ENCODE measurements at regions not wholly inside any gene's neighbourhood (a gene's known extent, or its start where the extent isn't known, plus 50 kb on each side); places are given as distances from the start of the nearest gene placed in this dataset.

GRCh38 chr13:59340151-59340550 lies 823.6 kb downstream of the DIAPH3 start:
- TF ChIP-seq, protein P1, sequence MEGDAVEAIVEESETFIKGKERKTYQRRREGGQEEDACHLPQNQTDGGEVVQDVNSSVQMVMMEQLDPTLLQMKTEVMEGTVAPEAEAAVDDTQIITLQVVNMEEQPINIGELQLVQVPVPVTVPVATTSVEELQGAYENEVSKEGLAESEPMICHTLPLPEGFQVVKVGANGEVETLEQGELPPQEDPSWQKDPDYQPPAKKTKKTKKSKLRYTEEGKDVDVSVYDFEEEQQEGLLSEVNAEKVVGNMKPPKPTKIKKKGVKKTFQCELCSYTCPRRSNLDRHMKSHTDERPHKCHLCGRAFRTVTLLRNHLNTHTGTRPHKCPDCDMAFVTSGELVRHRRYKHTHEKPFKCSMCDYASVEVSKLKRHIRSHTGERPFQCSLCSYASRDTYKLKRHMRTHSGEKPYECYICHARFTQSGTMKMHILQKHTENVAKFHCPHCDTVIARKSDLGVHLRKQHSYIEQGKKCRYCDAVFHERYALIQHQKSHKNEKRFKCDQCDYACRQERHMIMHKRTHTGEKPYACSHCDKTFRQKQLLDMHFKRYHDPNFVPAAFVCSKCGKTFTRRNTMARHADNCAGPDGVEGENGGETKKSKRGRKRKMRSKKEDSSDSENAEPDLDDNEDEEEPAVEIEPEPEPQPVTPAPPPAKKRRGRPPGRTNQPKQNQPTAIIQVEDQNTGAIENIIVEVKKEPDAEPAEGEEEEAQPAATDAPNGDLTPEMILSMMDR (IDR thresholded peaks at IDR 0.05; ENCODE audit: poor library complexity, severe bottlenecking): no peak
- TF ChIP-seq EZH2 (IDR thresholded peaks at IDR 0.05; ENCODE audit: borderline replicate concordance, insufficient read depth, low read length, poor library complexity, severe bottlenecking): no peak
- no peak for TF ChIP-seq RAD21 (conservative IDR thresholded peaks at IDR 0.05)
- TF ChIP-seq SMC3 (conservative IDR thresholded peaks at IDR 0.05; ENCODE audit: poor library complexity): no peak
- no peak for TF ChIP-seq EP300 (conservative IDR thresholded peaks at IDR 0.05; ENCODE audit: poor library complexity, severe bottlenecking)
- no peak for TF ChIP-seq REST (IDR thresholded peaks at IDR 0.05; ENCODE audit: borderline replicate concordance)
- no peaks in the 10 kb centered on the region for H4K20me1 ChIP-seq (ENCODE audit: insufficient read depth)
- peak overlapping the region; percentile 28 for H3K27ac ChIP-seq (ENCODE audit: low read length)
- H3K9ac ChIP-seq (ENCODE audit: low read length): no peak overlapping the region
- no peak overlapping the region for H2AFZ ChIP-seq (ENCODE audit: low read depth, low read length)
- no peak overlapping the region for H3K4me3 ChIP-seq (ENCODE audit: low read length)
- no peaks in the 10 kb centered on the region for H3K79me2 ChIP-seq (replicated peaks; ENCODE audit: insufficient read depth, low read length)
- H3K9me2 ChIP-seq (ENCODE audit: insufficient read depth, low read length): no peaks in the 10 kb centered on the region
- H3K4me2 ChIP-seq (ENCODE audit: low read length): no peak overlapping the region
- H3K9me3 ChIP-seq (ENCODE audit: low read length): no peaks in the 10 kb centered on the region
- H3F3A ChIP-seq (ENCODE audit: insufficient read depth, low read length, poor library complexity, severe bottlenecking): no peaks in the 10 kb centered on the region
- H3K36me3 ChIP-seq (ENCODE audit: insufficient read depth, low read length): no peaks in the 10 kb centered on the region
- H3K27me3 ChIP-seq (ENCODE audit: insufficient read depth, low read depth, low read length): no peaks in the 10 kb centered on the region

- Histone ChIP-seq H3K4me2 (ENCODE audit: low read length) (no peak overlapping the region), H2AFZ (ENCODE audit: low read depth, low read length) (no peak overlapping the region), H3F3A (ENCODE audit: insufficient read depth, low read length, poor library complexity, severe bottlenecking) (no peaks in the 10 kb centered on the region), H3K27ac (ENCODE audit: low read length) (peak overlapping the region; percentile 28), H4K20me1 (ENCODE audit: insufficient read depth) (no peaks in the 10 kb centered on the region), H3K79me2 (replicated peaks; ENCODE audit: insufficient read depth, low read length) (no peaks in the 10 kb centered on the region), H3K9ac (ENCODE audit: low read length) (no peak overlapping the region), H3K36me3 (ENCODE audit: insufficient read depth, low read length) (no peaks in the 10 kb centered on the region), H3K4me3 (ENCODE audit: low read length) (no peak overlapping the region), H3K9me2 (ENCODE audit: insufficient read depth, low read length) (no peaks in the 10 kb centered on the region), H3K27me3 (ENCODE audit: insufficient read depth, low read depth, low read length) (no peaks in the 10 kb centered on the region), H3K9me3 (ENCODE audit: low read length) (no peaks in the 10 kb centered on the region)
- TF ChIP-seq POLR2AphosphoS5 (IDR thresholded peaks at IDR 0.05) (peak; percentile 86), REST (IDR thresholded peaks at IDR 0.05; ENCODE audit: borderline replicate concordance) (no peak), EP300 (conservative IDR thresholded peaks at IDR 0.05; ENCODE audit: poor library complexity, severe bottlenecking) (peak; percentile 81)
Measured at GRCh38 chr13:59340581-59340980, 823.1 kb downstream of the DIAPH3 start.
